ENCODE measurements at regions not wholly inside any gene's neighbourhood (a gene's known extent, or its start where the extent isn't known, plus 50 kb on each side); places are given as distances from the start of the nearest gene placed in this dataset.

DNA sequence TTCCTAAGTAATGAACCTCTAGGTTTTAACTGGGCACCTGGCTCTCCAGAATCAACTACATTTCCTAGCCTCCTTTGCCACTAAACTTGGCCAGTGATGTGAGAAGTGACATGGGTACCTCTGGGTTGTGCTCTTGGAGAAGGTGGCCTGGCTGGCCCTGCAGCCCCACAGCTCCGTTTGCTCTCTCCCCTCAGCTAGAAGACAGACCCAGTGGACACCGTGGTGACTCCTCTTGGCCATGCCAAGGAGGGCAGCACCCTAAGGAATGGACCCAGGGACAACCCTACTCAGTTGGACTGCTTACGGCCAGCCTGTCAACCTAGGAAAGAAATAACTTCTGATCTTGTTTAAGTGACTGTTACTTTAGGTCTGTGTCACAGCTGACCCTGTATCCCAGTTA, 151.4 kb downstream of the TMEM132E start:
- Histone ChIP-seq H3F3A (ENCODE audit: insufficient read depth, low read length, poor library complexity, severe bottlenecking) (no peaks in the 10 kb centered on the region), H2AFZ (ENCODE audit: low read depth, low read length) (no peak overlapping the region), H3K9ac (ENCODE audit: low read length) (no peak overlapping the region)

DNA sequence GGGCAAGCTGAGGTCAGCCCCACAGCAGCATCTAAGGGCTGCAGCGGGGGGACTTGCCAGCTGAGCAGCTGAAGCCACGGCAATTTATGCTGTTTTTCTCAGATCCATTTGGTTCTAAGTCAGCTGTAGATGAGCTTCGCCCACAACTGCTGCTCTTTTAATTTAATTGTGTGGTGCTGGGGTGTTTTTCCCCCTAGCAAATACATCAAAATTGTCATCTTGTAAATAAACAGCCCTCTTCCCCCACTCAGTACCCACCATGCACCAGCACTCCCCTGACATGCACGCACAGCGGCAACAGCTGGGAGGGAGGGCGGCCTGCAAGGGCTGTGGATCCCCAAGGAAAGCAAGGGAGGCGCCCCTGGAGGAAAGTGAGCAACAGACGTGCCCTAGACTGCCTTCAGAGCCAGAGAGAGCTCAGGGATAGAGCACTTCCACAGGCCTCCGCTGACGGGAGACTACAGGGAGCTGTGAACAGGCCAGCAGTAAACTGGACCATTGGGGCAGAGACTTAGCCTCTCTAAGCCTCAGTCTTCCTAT, 149.5 kb downstream of the TMEM132E start:
- H3K9me2 ChIP-seq (ENCODE audit: insufficient read depth, low read length), result no peaks in the 10 kb centered on the region
- no peak overlapping the region for H3K9ac ChIP-seq (ENCODE audit: low read length)
- no peaks in the 10 kb centered on the region for H4K20me1 ChIP-seq (ENCODE audit: insufficient read depth)
- H3K4me3 ChIP-seq (ENCODE audit: low read length), result no peak overlapping the region
- no peaks in the 10 kb centered on the region for H3K79me2 ChIP-seq (replicated peaks; ENCODE audit: insufficient read depth, low read length)
- H3K27me3 ChIP-seq (ENCODE audit: insufficient read depth, low read depth, low read length), result no peaks in the 10 kb centered on the region
- TF ChIP-seq, protein P1, sequence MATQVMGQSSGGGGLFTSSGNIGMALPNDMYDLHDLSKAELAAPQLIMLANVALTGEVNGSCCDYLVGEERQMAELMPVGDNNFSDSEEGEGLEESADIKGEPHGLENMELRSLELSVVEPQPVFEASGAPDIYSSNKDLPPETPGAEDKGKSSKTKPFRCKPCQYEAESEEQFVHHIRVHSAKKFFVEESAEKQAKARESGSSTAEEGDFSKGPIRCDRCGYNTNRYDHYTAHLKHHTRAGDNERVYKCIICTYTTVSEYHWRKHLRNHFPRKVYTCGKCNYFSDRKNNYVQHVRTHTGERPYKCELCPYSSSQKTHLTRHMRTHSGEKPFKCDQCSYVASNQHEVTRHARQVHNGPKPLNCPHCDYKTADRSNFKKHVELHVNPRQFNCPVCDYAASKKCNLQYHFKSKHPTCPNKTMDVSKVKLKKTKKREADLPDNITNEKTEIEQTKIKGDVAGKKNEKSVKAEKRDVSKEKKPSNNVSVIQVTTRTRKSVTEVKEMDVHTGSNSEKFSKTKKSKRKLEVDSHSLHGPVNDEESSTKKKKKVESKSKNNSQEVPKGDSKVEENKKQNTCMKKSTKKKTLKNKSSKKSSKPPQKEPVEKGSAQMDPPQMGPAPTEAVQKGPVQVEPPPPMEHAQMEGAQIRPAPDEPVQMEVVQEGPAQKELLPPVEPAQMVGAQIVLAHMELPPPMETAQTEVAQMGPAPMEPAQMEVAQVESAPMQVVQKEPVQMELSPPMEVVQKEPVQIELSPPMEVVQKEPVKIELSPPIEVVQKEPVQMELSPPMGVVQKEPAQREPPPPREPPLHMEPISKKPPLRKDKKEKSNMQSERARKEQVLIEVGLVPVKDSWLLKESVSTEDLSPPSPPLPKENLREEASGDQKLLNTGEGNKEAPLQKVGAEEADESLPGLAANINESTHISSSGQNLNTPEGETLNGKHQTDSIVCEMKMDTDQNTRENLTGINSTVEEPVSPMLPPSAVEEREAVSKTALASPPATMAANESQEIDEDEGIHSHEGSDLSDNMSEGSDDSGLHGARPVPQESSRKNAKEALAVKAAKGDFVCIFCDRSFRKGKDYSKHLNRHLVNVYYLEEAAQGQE (IDR thresholded peaks at IDR 0.05; ENCODE audit: borderline replicate concordance), result no peak
- TF ChIP-seq RAD21 (conservative IDR thresholded peaks at IDR 0.05) (no peak), MXI1 (conservative IDR thresholded peaks at IDR 0.05; ENCODE audit: poor library complexity, severe bottlenecking) (no peak), EP300 (conservative IDR thresholded peaks at IDR 0.05; ENCODE audit: poor library complexity, severe bottlenecking) (no peak), EZH2 (IDR thresholded peaks at IDR 0.05; ENCODE audit: borderline replicate concordance, insufficient read depth, low read length, poor library complexity, severe bottlenecking) (no peak), TAF1 (IDR thresholded peaks at IDR 0.05; ENCODE audit: low read depth) (no peak), POLR2AphosphoS5 (IDR thresholded peaks at IDR 0.05) (no peak), SMC3 (conservative IDR thresholded peaks at IDR 0.05; ENCODE audit: poor library complexity) (no peak)
- TF ChIP-seq, protein P2, sequence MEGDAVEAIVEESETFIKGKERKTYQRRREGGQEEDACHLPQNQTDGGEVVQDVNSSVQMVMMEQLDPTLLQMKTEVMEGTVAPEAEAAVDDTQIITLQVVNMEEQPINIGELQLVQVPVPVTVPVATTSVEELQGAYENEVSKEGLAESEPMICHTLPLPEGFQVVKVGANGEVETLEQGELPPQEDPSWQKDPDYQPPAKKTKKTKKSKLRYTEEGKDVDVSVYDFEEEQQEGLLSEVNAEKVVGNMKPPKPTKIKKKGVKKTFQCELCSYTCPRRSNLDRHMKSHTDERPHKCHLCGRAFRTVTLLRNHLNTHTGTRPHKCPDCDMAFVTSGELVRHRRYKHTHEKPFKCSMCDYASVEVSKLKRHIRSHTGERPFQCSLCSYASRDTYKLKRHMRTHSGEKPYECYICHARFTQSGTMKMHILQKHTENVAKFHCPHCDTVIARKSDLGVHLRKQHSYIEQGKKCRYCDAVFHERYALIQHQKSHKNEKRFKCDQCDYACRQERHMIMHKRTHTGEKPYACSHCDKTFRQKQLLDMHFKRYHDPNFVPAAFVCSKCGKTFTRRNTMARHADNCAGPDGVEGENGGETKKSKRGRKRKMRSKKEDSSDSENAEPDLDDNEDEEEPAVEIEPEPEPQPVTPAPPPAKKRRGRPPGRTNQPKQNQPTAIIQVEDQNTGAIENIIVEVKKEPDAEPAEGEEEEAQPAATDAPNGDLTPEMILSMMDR (IDR thresholded peaks at IDR 0.05; ENCODE audit: poor library complexity, severe bottlenecking), result no peak
- H3K27ac ChIP-seq (ENCODE audit: low read length), result no peak overlapping the region
- no peak overlapping the region for H2AFZ ChIP-seq (ENCODE audit: low read depth, low read length)
- H3K36me3 ChIP-seq (ENCODE audit: insufficient read depth, low read length), result no peaks in the 10 kb centered on the region
- H3K9me3 ChIP-seq (ENCODE audit: low read length), result no peaks in the 10 kb centered on the region
- H3F3A ChIP-seq (ENCODE audit: insufficient read depth, low read length, poor library complexity, severe bottlenecking), result no peaks in the 10 kb centered on the region
- H3K4me2 ChIP-seq (ENCODE audit: low read length), result no peak overlapping the region

More for the DNA sequence above, 151.4 kb downstream of the TMEM132E start:
- Histone ChIP-seq H3K36me3 (ENCODE audit: insufficient read depth, low read length) (no peaks in the 10 kb centered on the region), H4K20me1 (ENCODE audit: insufficient read depth) (no peaks in the 10 kb centered on the region), H3K27me3 (ENCODE audit: insufficient read depth, low read depth, low read length) (no peaks in the 10 kb centered on the region), H3K4me3 (ENCODE audit: low read length) (no peak overlapping the region), H3K9me3 (ENCODE audit: low read length) (no peaks in the 10 kb centered on the region), H3K9me2 (ENCODE audit: insufficient read depth, low read length) (no peaks in the 10 kb centered on the region), H3K79me2 (replicated peaks; ENCODE audit: insufficient read depth, low read length) (no peaks in the 10 kb centered on the region), H3K27ac (ENCODE audit: low read length) (no peak overlapping the region), H3K4me2 (ENCODE audit: low read length) (no peak overlapping the region)
- TF ChIP-seq RAD21 (conservative IDR thresholded peaks at IDR 0.05) (no peak), SMC3 (conservative IDR thresholded peaks at IDR 0.05; ENCODE audit: poor library complexity) (no peak), MXI1 (conservative IDR thresholded peaks at IDR 0.05; ENCODE audit: poor library complexity, severe bottlenecking) (no peak), EZH2 (IDR thresholded peaks at IDR 0.05; ENCODE audit: borderline replicate concordance, insufficient read depth, low read length, poor library complexity, severe bottlenecking) (no peak), EP300 (conservative IDR thresholded peaks at IDR 0.05; ENCODE audit: poor library complexity, severe bottlenecking) (no peak), POLR2AphosphoS5 (IDR thresholded peaks at IDR 0.05) (no peak), TAF1 (IDR thresholded peaks at IDR 0.05; ENCODE audit: low read depth) (no peak)
- TF ChIP-seq, protein P2 (IDR thresholded peaks at IDR 0.05; ENCODE audit: poor library complexity, severe bottlenecking), result no peak
- TF ChIP-seq, protein P1 (IDR thresholded peaks at IDR 0.05; ENCODE audit: borderline replicate concordance), result no peak

All from neural cell (in vitro differentiated cells).